ENCODE measurements at regions not wholly inside any gene's neighbourhood (a gene's known extent, or its start where the extent isn't known, plus 50 kb on each side); places are given as distances from the start of the nearest gene placed in this dataset.

DNA sequence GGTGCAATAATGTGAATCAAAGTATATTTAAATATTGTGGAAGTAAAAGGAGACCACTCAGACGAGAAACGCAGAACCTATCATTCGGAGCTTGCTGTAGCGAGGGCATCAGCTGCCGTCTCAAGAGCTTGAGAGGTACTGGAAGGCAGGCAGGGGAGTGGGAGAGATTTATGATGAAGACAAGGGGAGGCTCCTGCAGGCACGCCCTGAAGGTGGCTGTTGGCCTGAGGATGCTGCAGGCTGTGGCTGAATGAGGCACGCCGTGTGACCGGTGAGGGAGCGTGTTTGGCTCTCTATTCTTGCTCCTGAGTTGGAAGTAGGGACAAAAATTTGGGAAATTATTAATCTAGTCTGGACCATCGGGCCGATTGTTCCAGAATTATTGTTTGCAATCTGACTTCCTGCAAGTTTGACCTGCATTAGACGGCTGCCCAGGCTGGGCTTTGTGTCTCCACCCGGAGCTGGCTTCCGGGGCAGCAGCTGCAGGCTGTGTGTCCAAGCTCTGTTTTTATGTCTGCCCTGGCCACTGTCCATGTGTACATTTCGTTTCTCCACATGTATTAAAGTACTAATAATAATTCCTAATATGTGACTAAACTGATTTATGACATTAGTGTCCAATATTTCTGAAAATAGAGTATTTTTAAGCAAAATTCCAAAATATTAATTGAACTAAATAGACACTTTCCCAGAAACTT, 91.1 kb upstream of the ANKRD10 start:
- H3K4me1 ChIP-seq (replicated peaks; ENCODE audit: insufficient read depth), result no peaks in the 10 kb centered on the region
- no peaks in the 10 kb centered on the region for H3K27me3 ChIP-seq (ENCODE audit: insufficient read depth, low read depth)
- H4K20me1 ChIP-seq (ENCODE audit: insufficient read depth), result no peaks in the 10 kb centered on the region
- no peak overlapping the region for H3K4me3 ChIP-seq
- H3K9me3 ChIP-seq (ENCODE audit: insufficient read depth, low read depth), result no peaks in the 10 kb centered on the region
- no peak overlapping the region for H3K4me2 ChIP-seq
- TF ChIP-seq, protein P1, sequence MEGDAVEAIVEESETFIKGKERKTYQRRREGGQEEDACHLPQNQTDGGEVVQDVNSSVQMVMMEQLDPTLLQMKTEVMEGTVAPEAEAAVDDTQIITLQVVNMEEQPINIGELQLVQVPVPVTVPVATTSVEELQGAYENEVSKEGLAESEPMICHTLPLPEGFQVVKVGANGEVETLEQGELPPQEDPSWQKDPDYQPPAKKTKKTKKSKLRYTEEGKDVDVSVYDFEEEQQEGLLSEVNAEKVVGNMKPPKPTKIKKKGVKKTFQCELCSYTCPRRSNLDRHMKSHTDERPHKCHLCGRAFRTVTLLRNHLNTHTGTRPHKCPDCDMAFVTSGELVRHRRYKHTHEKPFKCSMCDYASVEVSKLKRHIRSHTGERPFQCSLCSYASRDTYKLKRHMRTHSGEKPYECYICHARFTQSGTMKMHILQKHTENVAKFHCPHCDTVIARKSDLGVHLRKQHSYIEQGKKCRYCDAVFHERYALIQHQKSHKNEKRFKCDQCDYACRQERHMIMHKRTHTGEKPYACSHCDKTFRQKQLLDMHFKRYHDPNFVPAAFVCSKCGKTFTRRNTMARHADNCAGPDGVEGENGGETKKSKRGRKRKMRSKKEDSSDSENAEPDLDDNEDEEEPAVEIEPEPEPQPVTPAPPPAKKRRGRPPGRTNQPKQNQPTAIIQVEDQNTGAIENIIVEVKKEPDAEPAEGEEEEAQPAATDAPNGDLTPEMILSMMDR (conservative IDR thresholded peaks at IDR 0.05), result no peak
- no peak for TF ChIP-seq EZH2 (IDR thresholded peaks at IDR 0.05; ENCODE audit: low read depth)
- no peaks in the 10 kb centered on the region for H3K79me2 ChIP-seq (ENCODE audit: low read depth)
- no peak overlapping the region for H3K27ac ChIP-seq
- no peak for DNase-seq
- no peaks in the 10 kb centered on the region for H3K9me2 ChIP-seq (ENCODE audit: insufficient read depth)
- CTCF ChIA-PET, result no interaction called here
- POLR2A ChIA-PET (ENCODE audit: unreplicated experiment), result interaction anchor here (0.6 kb wide), 1 partner anchor 294 kb away, joined by 16 read pairs; no protein-coding TSS in a partner anchor
- H3F3A ChIP-seq (ENCODE audit: insufficient read depth, low read depth), result no peaks in the 10 kb centered on the region
- intact Hi-C loops (cut with micrococcal nuclease; ENCODE audit: unreplicated experiment), result no loop called here
- no peaks in the 10 kb centered on the region for H3K36me3 ChIP-seq (ENCODE audit: low read depth)
- BruUV-seq (replicated peaks), result TSS peak; percentile 81
- H2AFZ ChIP-seq, result no peak overlapping the region

GRCh38 chr13:111005364-111005763, 90.5 kb upstream of the ANKRD10 start:
- Histone ChIP-seq H3K79me2 (ENCODE audit: low read depth) (no peaks in the 10 kb centered on the region), H3K9me2 (ENCODE audit: insufficient read depth) (no peaks in the 10 kb centered on the region), H3K9me3 (ENCODE audit: insufficient read depth, low read depth) (no peaks in the 10 kb centered on the region), H3K36me3 (ENCODE audit: low read depth) (no peaks in the 10 kb centered on the region), H2AFZ (no peak overlapping the region; the same call in 1 of the 2 replicates), H3K4me3 (no peak overlapping the region), H3K4me2 (no peak overlapping the region), H4K20me1 (ENCODE audit: insufficient read depth) (no peaks in the 10 kb centered on the region), H3F3A (ENCODE audit: insufficient read depth, low read depth) (no peaks in the 10 kb centered on the region), H3K27ac (no peak overlapping the region), H3K27me3 (ENCODE audit: insufficient read depth, low read depth) (no peaks in the 10 kb centered on the region), H3K4me1 (replicated peaks; ENCODE audit: insufficient read depth) (no peaks in the 10 kb centered on the region)
- ChIA-PET CTCF (no interaction called here), POLR2A (ENCODE audit: unreplicated experiment) (interaction anchor here (0.6 kb wide), 1 partner anchor 293 kb away, joined by 16 read pairs; no protein-coding TSS in a partner anchor)
- DNase-seq, result peak in 1 of 2 experiments; percentile 21
- intact Hi-C loops (cut with micrococcal nuclease; ENCODE audit: unreplicated experiment), result no loop called here
- BruUV-seq (replicated peaks), result no TSS peak
- TF ChIP-seq, protein P1 (conservative IDR thresholded peaks at IDR 0.05), result no peak
- TF ChIP-seq EZH2 (IDR thresholded peaks at IDR 0.05; ENCODE audit: low read depth), result no peak

DNA sequence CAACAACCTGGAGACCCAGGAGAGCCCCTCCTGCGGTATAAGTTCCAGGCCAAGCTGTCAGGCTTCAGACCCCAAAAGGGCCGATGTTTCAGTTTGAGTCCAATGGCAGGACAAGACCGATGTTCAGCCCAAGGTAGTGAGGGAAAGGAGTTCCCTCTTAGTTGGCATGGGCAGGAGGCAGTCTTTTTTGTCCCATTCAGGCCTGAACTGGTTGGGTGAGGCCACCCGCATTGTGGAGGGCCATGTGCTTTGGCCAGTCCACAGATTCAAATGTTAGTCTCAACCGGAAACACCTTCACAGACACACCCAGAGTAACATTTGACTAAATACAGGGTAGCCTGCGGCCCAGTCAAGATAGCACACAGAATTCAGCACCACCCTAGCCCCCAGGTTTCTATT, 89.6 kb upstream of the ANKRD10 start:
- no peak overlapping the region for H3K4me2 ChIP-seq

More for the DNA sequence above, 89.6 kb upstream of the ANKRD10 start:
- Histone ChIP-seq H3K9me2 (ENCODE audit: insufficient read depth) (no peaks in the 10 kb centered on the region), H3K4me1 (replicated peaks; ENCODE audit: insufficient read depth) (no peaks in the 10 kb centered on the region), H3K4me3 (no peak overlapping the region), H2AFZ (no peak overlapping the region), H3K79me2 (ENCODE audit: low read depth) (no peaks in the 10 kb centered on the region), H3K36me3 (ENCODE audit: low read depth) (no peaks in the 10 kb centered on the region), H3K27ac (no peak overlapping the region), H3F3A (ENCODE audit: insufficient read depth, low read depth) (no peaks in the 10 kb centered on the region), H3K9me3 (ENCODE audit: insufficient read depth, low read depth) (no peaks in the 10 kb centered on the region), H3K27me3 (ENCODE audit: insufficient read depth, low read depth) (no peaks in the 10 kb centered on the region), H4K20me1 (ENCODE audit: insufficient read depth) (no peaks in the 10 kb centered on the region)
- TF ChIP-seq, protein P1 (conservative IDR thresholded peaks at IDR 0.05), result no peak
- TF ChIP-seq EZH2 (IDR thresholded peaks at IDR 0.05; ENCODE audit: low read depth), result no peak
- intact Hi-C loops (cut with micrococcal nuclease; ENCODE audit: unreplicated experiment), result no loop called here
- CTCF ChIA-PET, result no interaction called here
- BruUV-seq (replicated peaks), result no TSS peak
- DNase-seq, result no peak
- POLR2A ChIA-PET (ENCODE audit: unreplicated experiment), result no interaction called here
